Coronary artery (tissue), 2 donors: ENCODE measurements at regions not wholly inside any gene's neighbourhood (a gene's known extent, or its start where the extent isn't known, plus 50 kb on each side); places are given as distances from the start of the nearest gene placed in this dataset.

Experiments used
- DNase-seq: peaks from one replicate; pipeline ENCODE4 v3.0.0-alpha.2; 2017; ENCODE audit warnings: low spot score
- H3K27ac ChIP-seq, 2 donors: fragments of 200-600 bp; sonication (generic); one replicate each; pipeline ENCODE4 v1.5.1; 2016 to 2019
- H3K4me3 ChIP-seq: fragments of 200-600 bp; sonication (generic); 2 replicates; pipeline ENCODE4 v1.5.1; 2016; ENCODE audit warnings: mild to moderate bottlenecking, moderate library complexity
- TF ChIP-seq, protein P1 (sequence below): fragments of 200-600 bp; sonication (generic); IDR thresholded peaks from one replicate; pipeline ENCODE4 v1.5.1; 2019; ENCODE audit warnings: antibody characterized with exemption

DNA sequence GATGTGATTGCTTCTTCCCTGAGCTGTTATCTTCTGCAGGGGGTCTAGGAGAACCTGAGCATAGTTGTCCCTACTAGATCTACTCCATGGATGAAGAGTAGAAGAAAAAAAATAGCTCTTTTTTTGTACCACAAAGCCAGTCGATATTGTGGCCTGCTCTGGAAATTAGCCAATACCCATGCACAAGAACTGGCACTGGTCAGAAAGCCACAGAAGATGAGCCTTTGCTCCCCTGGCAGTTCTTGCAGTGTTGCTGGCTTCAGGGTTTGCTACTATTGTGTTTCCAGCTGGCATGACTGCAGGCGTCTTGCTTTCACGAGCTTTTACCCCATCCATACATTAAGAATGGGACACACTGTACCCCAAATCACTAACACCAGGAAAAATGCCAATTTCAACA, 547.7 kb upstream of the KLF12 start:
- no peak for DNase-seq
- no peak overlapping the region for H3K4me3 ChIP-seq
- no peak overlapping the region for H3K27ac ChIP-seq
- TF ChIP-seq, protein P1, sequence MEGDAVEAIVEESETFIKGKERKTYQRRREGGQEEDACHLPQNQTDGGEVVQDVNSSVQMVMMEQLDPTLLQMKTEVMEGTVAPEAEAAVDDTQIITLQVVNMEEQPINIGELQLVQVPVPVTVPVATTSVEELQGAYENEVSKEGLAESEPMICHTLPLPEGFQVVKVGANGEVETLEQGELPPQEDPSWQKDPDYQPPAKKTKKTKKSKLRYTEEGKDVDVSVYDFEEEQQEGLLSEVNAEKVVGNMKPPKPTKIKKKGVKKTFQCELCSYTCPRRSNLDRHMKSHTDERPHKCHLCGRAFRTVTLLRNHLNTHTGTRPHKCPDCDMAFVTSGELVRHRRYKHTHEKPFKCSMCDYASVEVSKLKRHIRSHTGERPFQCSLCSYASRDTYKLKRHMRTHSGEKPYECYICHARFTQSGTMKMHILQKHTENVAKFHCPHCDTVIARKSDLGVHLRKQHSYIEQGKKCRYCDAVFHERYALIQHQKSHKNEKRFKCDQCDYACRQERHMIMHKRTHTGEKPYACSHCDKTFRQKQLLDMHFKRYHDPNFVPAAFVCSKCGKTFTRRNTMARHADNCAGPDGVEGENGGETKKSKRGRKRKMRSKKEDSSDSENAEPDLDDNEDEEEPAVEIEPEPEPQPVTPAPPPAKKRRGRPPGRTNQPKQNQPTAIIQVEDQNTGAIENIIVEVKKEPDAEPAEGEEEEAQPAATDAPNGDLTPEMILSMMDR, result no peak

DNA sequence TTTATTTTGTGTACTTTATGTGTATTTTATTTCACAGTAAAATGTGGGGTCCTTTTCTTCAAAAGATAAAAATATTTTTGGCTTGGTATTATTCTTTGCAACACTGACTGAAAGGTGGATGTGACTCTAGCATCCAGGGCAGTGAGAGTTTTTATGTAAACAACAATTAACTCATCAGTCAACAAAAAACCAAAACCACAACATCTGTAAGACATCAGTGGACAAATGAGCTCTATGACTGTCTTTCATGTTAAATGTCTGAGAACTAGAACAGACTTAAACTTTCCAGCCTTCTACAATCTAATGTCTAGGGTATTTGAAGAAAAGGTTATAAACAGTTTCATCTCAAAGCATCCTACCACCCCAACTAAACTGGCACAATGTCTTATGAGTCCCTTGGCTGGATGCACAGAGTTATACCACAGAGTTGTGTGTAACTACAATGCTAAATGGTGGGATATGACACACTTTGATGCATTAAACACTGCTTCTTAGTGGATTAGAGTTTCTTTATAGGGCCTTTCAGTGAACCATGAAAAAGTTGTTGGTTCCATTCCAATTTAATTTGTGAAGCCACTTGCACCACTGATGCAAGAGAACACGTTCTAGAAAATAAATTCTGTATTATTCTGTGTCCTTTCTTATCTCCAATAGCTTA, 544.2 kb upstream of the KLF12 start:
- DNase-seq, result no peak
- no peak overlapping the region for H3K4me3 ChIP-seq
- H3K27ac ChIP-seq, result no peak overlapping the region
- TF ChIP-seq, protein P1, result no peak

DNA sequence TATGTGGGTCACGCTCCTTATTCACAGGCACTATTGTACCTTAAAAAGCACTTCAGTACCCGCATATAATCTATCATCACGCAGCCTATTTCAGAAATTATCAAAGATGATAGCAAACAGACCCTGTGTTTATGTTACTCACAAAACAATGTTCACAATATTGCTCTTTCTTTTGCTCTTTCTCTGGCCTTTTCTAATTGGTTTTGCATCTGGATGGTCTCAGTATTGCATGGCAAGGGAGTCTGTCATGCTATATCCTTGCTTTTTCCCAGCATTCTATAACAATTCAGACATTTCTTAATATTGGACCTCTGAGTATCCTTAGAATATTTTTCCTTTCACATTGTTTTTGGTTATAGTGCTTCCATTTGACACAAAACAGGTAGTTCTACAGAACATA, 541.8 kb upstream of the KLF12 start:
- H3K27ac ChIP-seq, result no peak overlapping the region
- DNase-seq, result no peak
- TF ChIP-seq, protein P1, result no peak

GRCh38 chr13:74675182-74675581, 541.0 kb upstream of the KLF12 start:
- Histone ChIP-seq H3K4me3 (no peak overlapping the region), H3K27ac (no peak overlapping the region)
- DNase-seq, result no peak
- TF ChIP-seq, protein P1, result no peak

More for the DNA sequence above, 541.8 kb upstream of the KLF12 start:
- H3K4me3 ChIP-seq, result no peak overlapping the region

GRCh38 chr13:74674720-74675119, 540.5 kb upstream of the KLF12 start:
- H3K27ac ChIP-seq, result no peak overlapping the region
- no peak for DNase-seq
- H3K4me3 ChIP-seq, result no peak overlapping the region
- TF ChIP-seq, protein P1, result no peak

- H3K4me3 ChIP-seq, result no peak overlapping the region
- TF ChIP-seq, protein P1, result no peak
- no peak for DNase-seq
- H3K27ac ChIP-seq, result no peak overlapping the region
These were observed 534.9 kb upstream of the KLF12 start for GRCh38 chr13:74669149-74669548.

DNA sequence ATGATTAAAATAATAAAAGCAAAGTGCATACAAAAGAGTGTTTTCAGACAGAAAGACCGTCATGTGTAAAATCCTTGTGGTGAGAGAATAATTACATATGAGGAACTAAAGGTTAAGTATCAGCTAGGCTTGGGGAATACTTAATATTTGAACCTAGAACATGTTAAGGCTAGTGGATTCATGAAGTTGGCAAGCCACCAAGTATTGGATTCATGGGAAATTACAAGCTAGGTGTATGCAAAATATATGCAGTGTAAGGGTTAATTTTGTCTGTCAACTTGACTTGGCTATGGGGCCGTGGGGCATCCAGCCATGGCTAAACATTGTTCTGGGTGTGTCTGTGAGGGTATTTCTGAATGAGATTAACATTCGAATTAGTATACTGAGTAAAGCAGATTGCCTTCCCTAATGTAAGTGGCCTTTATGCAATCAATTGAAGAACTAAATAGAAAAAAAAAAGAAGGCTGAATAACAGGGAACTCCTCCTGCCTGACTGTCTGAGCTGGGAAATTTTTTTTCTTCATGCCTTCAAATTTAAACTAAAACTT, 533.5 kb upstream of the KLF12 start:
- no peak overlapping the region for H3K4me3 ChIP-seq
- no peak overlapping the region for H3K27ac ChIP-seq
- no peak for DNase-seq
- TF ChIP-seq, protein P1, result no peak
